DOHH2 (cell line): ENCODE measurements at regions not wholly inside any gene's neighbourhood (a gene's known extent, or its start where the extent isn't known, plus 50 kb on each side); places are given as distances from the start of the nearest gene placed in this dataset.

ENCODE experiments used
- H3F3A ChIP-seq: fragments of 200-600 bp; sonication (generic), shearing (Covaris generic); 2 replicates; pipeline ENCODE4 v1.6.0; 2016; ENCODE audit warnings: antibody characterized with exemption, mild to moderate bottlenecking; ENCODE audit not compliant: control insufficient read depth, insufficient read depth
- H3K27ac ChIP-seq: fragments of 200-600 bp; sonication (generic); 2 replicates; pipeline ENCODE4 v1.5.1; 2014; ENCODE audit warnings: low read depth, mild to moderate bottlenecking, low read length, moderate library complexity
- H3K27me3 ChIP-seq: fragments of 200-600 bp; sonication (generic); 2 replicates; pipeline ENCODE4 v1.6.1; 2014; ENCODE audit warnings: mild to moderate bottlenecking, low read length, mixed read lengths; ENCODE audit not compliant: control insufficient read depth
- H3K36me3 ChIP-seq: fragments of 200-600 bp; sonication (generic); 2 replicates; pipeline ENCODE4 v1.6.1; 2014; ENCODE audit warnings: mild to moderate bottlenecking, low read length, moderate library complexity, mixed read lengths; ENCODE audit not compliant: control insufficient read depth
- H3K4me1 ChIP-seq: fragments of 200-600 bp; sonication (generic); 2 replicates; pipeline ENCODE4 v1.6.1; 2014; ENCODE audit warnings: mild to moderate bottlenecking, low read length, mixed read lengths; ENCODE audit not compliant: control insufficient read depth
- H3K4me2 ChIP-seq: fragments of 200-600 bp; sonication (generic); 2 replicates; pipeline ENCODE4 v1.6.0; 2014; ENCODE audit warnings: mild to moderate bottlenecking, low read length, moderate library complexity
- H3K4me3 ChIP-seq: fragments of 200-600 bp; sonication (generic); 2 replicates; pipeline ENCODE4 v1.5.1; 2014; ENCODE audit warnings: mild to moderate bottlenecking, low read length, mixed read lengths
- H3K79me2 ChIP-seq: fragments of 200-600 bp; sonication (generic); 2 replicates; pipeline ENCODE4 v1.6.1; 2014; ENCODE audit warnings: mild to moderate bottlenecking, low read length, mixed read lengths; ENCODE audit not compliant: control insufficient read depth
- H3K9me2 ChIP-seq: fragments of 200-600 bp; sonication (generic); replicated peaks from 2 replicates; pipeline ENCODE4 v1.6.1; 2014; ENCODE audit warnings: mild to moderate bottlenecking, low read length, mixed read lengths; ENCODE audit not compliant: control insufficient read depth
- H3K9me3 ChIP-seq: fragments of 200-600 bp; sonication (generic); 2 replicates; pipeline ENCODE4 v1.6.1; 2014; ENCODE audit warnings: antibody characterized with exemption, low read length, mixed read lengths; ENCODE audit not compliant: control insufficient read depth, insufficient read depth
- H4K20me1 ChIP-seq: fragments of 200-600 bp; sonication (generic); 2 replicates; pipeline ENCODE4 v1.6.0; 2014; ENCODE audit warnings: low read depth, mild to moderate bottlenecking, antibody characterized with exemption, low read length, moderate library complexity; ENCODE audit not compliant: control insufficient read depth, insufficient read depth
- CTCF ChIP-seq: fragments of 200-600 bp; sonication (generic); IDR thresholded peaks from one replicate; pipeline ENCODE4 v1.5.1; 2014; ENCODE audit warnings: antibody characterized with exemption, mild to moderate bottlenecking, low read depth, low read length; ENCODE audit not compliant: poor library complexity, severe bottlenecking
- EZH2phosphoT487 ChIP-seq: fragments of 200-600 bp; sonication (generic); IDR thresholded peaks from 2 replicates; pipeline ENCODE4 v1.6.1; 2017; ENCODE audit warnings: borderline replicate concordance, mild to moderate bottlenecking, antibody characterized with exemption, low read length, moderate library complexity, mixed read lengths

- H3K27ac ChIP-seq = no peak overlapping the region
- H3F3A ChIP-seq = no peaks in the 10 kb centered on the region
- no peaks in the 10 kb centered on the region for H3K9me3 ChIP-seq
- no peaks in the 10 kb centered on the region for H4K20me1 ChIP-seq
- H3K79me2 ChIP-seq = no peaks in the 10 kb centered on the region
- no peak overlapping the region for H3K4me2 ChIP-seq
- TF ChIP-seq CTCF (no peak), EZH2phosphoT487 (no peak)
- no peaks in the 10 kb centered on the region for H3K4me1 ChIP-seq
- no peaks in the 10 kb centered on the region for H3K27me3 ChIP-seq
- H3K4me3 ChIP-seq = no peak overlapping the region
- no peaks in the 10 kb centered on the region for H3K36me3 ChIP-seq
- no peaks in the 10 kb centered on the region for H3K9me2 ChIP-seq
Measured at GRCh38 chr3:168394439-168394838, 298.7 kb upstream of the GOLIM4 start.

- no peak overlapping the region for H3K4me2 ChIP-seq
- no peak overlapping the region for H3K27ac ChIP-seq
- TF ChIP-seq CTCF (no peak), EZH2phosphoT487 (no peak)
- H3K4me1 ChIP-seq = no peaks in the 10 kb centered on the region
- no peaks in the 10 kb centered on the region for H4K20me1 ChIP-seq
- H3K9me3 ChIP-seq = no peaks in the 10 kb centered on the region
- H3K4me3 ChIP-seq = no peak overlapping the region
- no peaks in the 10 kb centered on the region for H3K27me3 ChIP-seq
- no peaks in the 10 kb centered on the region for H3K79me2 ChIP-seq
- H3K9me2 ChIP-seq = no peaks in the 10 kb centered on the region
- H3K36me3 ChIP-seq = no peaks in the 10 kb centered on the region
- H3F3A ChIP-seq = no peaks in the 10 kb centered on the region
Measured at GRCh38 chr3:168386301-168386700, 290.6 kb upstream of the GOLIM4 start.

GRCh38 chr3:168384990-168385389 lies 289.3 kb upstream of the GOLIM4 start:
- no peaks in the 10 kb centered on the region for H3K4me1 ChIP-seq
- no peak overlapping the region for H3K4me3 ChIP-seq
- no peaks in the 10 kb centered on the region for H3K36me3 ChIP-seq
- no peak for TF ChIP-seq CTCF
- no peak for TF ChIP-seq EZH2phosphoT487
- H3F3A ChIP-seq = no peaks in the 10 kb centered on the region
- H3K9me2 ChIP-seq = no peaks in the 10 kb centered on the region
- H3K4me2 ChIP-seq = no peak overlapping the region
- H3K79me2 ChIP-seq = no peaks in the 10 kb centered on the region
- H3K9me3 ChIP-seq = no peaks in the 10 kb centered on the region
- no peaks in the 10 kb centered on the region for H3K27me3 ChIP-seq
- H3K27ac ChIP-seq = no peak overlapping the region
- H4K20me1 ChIP-seq = no peaks in the 10 kb centered on the region

GRCh38 chr3:168383573-168383972 lies 287.8 kb upstream of the GOLIM4 start:
- no peak overlapping the region for H3K27ac ChIP-seq
- TF ChIP-seq EZH2phosphoT487 (no peak), CTCF (no peak)
- H3K27me3 ChIP-seq = no peaks in the 10 kb centered on the region
- H3K79me2 ChIP-seq = no peaks in the 10 kb centered on the region
- H3K4me2 ChIP-seq = no peak overlapping the region
- no peaks in the 10 kb centered on the region for H3K9me2 ChIP-seq
- H4K20me1 ChIP-seq = no peaks in the 10 kb centered on the region
- H3F3A ChIP-seq = no peaks in the 10 kb centered on the region
- H3K36me3 ChIP-seq = no peaks in the 10 kb centered on the region
- no peaks in the 10 kb centered on the region for H3K9me3 ChIP-seq
- no peaks in the 10 kb centered on the region for H3K4me1 ChIP-seq
- no peak overlapping the region for H3K4me3 ChIP-seq
